ENCODE measurements at regions not wholly inside any gene's neighbourhood (a gene's known extent, or its start where the extent isn't known, plus 50 kb on each side); places are given as distances from the start of the nearest gene placed in this dataset.

DNA sequence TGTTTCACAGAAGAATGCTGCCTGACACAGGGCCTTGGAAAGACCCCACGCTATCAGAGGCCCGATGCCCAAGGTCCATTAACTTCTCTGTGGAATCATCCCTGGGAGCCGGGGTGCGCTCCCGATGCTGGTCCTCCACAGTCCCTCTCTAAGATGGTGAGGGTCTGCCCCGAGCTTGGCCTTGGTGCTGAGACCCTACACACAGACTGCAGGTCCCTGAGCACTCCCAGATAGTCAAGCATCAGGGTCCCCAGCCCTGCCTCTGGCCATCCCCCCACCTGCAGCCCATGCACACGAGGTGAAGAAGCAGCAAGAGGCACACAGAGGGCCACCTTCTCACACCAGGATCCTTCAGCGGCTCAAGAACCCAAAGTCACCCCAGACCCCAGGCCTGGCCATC, 263.3 kb downstream of the MYCN start:
- TF ChIP-seq CTCF (tag by site-specific recombination; IDR thresholded peaks at IDR 0.05) (no peak), YY1 (tag by site-specific recombination; IDR thresholded peaks at IDR 0.05) (no peak), MYNN (tag by site-specific recombination; IDR thresholded peaks at IDR 0.05; ENCODE audit: borderline replicate concordance) (no peak), ZNF423 (tag by site-specific recombination; IDR thresholded peaks at IDR 0.05) (no peak), ZNF350 (tag by site-specific recombination; IDR thresholded peaks at IDR 0.05) (no peak), SCRT2 (tag by site-specific recombination; IDR thresholded peaks at IDR 0.05) (no peak), ZBTB1 (tag by site-specific recombination; IDR thresholded peaks at IDR 0.05) (no peak), ZBTB20 (tag by site-specific recombination; IDR thresholded peaks at IDR 0.05) (no peak)
- TF ChIP-seq, protein P1, sequence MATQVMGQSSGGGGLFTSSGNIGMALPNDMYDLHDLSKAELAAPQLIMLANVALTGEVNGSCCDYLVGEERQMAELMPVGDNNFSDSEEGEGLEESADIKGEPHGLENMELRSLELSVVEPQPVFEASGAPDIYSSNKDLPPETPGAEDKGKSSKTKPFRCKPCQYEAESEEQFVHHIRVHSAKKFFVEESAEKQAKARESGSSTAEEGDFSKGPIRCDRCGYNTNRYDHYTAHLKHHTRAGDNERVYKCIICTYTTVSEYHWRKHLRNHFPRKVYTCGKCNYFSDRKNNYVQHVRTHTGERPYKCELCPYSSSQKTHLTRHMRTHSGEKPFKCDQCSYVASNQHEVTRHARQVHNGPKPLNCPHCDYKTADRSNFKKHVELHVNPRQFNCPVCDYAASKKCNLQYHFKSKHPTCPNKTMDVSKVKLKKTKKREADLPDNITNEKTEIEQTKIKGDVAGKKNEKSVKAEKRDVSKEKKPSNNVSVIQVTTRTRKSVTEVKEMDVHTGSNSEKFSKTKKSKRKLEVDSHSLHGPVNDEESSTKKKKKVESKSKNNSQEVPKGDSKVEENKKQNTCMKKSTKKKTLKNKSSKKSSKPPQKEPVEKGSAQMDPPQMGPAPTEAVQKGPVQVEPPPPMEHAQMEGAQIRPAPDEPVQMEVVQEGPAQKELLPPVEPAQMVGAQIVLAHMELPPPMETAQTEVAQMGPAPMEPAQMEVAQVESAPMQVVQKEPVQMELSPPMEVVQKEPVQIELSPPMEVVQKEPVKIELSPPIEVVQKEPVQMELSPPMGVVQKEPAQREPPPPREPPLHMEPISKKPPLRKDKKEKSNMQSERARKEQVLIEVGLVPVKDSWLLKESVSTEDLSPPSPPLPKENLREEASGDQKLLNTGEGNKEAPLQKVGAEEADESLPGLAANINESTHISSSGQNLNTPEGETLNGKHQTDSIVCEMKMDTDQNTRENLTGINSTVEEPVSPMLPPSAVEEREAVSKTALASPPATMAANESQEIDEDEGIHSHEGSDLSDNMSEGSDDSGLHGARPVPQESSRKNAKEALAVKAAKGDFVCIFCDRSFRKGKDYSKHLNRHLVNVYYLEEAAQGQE (tag by site-specific recombination; IDR thresholded peaks at IDR 0.05) = no peak
